Progenitor cell of endocrine pancreas (in vitro differentiated cells): ENCODE measurements at regions not wholly inside any gene's neighbourhood (a gene's known extent, or its start where the extent isn't known, plus 50 kb on each side); places are given as distances from the start of the nearest gene placed in this dataset.

Source experiments
- DNase-seq: peaks from one replicate; pipeline ENCODE4 v3.0.0; 2021; ENCODE audit warnings: low spot score; ENCODE audit not compliant: unreplicated experiment
- H3K27ac Mint-ChIP-seq: 2 replicates; pipeline ENCODE4 v1.8.0; 2021; ENCODE audit warnings: mild to moderate bottlenecking, moderate library complexity, mixed read lengths
- H3K27me3 Mint-ChIP-seq: 2 replicates; pipeline ENCODE4 v1.8.0; 2021; ENCODE audit warnings: mixed read lengths
- H3K36me3 Mint-ChIP-seq: 2 replicates; pipeline ENCODE4 v1.8.0; 2022; ENCODE audit warnings: mixed read lengths; ENCODE audit not compliant: insufficient read depth
- H3K4me1 Mint-ChIP-seq: 2 replicates; pipeline ENCODE4 v1.8.0; 2021; ENCODE audit warnings: low read depth, mixed read lengths
- H3K4me3 Mint-ChIP-seq: 2 replicates; pipeline ENCODE4 v1.8.0; 2021; ENCODE audit warnings: low read depth, mild to moderate bottlenecking, moderate library complexity, mixed read lengths
- H3K9me3 Mint-ChIP-seq: 2 replicates; pipeline ENCODE4 v1.8.0; 2021; ENCODE audit warnings: low read depth, mixed read lengths
- TF ChIP-seq, protein P1 (sequence below): fragments of 200-600 bp; sonication (generic); IDR thresholded peaks from one replicate; pipeline ENCODE4 v1.5.0; 2021; ENCODE audit warnings: antibody characterized with exemption, mild to moderate bottlenecking; ENCODE audit not compliant: unreplicated experiment

DNA sequence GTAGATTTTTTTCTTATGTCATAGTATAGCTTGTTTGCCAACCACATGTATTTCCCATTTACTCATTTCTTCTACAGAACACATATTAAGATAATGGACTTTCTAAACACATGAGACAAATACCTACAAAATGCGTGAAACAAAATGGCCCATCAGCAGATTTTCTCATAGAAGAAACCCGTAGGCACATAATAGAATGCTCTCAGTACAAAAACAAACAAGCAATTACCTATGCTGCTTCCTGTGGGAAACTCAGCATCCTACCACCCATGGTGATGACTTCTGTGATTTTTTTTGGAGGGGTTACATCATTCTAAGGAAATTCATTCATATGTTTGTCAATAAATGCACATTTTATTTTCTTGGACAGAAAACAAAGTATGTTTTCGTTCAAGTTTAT lies 343.6 kb downstream of the SPRY1 start:
- TF ChIP-seq, protein P1, sequence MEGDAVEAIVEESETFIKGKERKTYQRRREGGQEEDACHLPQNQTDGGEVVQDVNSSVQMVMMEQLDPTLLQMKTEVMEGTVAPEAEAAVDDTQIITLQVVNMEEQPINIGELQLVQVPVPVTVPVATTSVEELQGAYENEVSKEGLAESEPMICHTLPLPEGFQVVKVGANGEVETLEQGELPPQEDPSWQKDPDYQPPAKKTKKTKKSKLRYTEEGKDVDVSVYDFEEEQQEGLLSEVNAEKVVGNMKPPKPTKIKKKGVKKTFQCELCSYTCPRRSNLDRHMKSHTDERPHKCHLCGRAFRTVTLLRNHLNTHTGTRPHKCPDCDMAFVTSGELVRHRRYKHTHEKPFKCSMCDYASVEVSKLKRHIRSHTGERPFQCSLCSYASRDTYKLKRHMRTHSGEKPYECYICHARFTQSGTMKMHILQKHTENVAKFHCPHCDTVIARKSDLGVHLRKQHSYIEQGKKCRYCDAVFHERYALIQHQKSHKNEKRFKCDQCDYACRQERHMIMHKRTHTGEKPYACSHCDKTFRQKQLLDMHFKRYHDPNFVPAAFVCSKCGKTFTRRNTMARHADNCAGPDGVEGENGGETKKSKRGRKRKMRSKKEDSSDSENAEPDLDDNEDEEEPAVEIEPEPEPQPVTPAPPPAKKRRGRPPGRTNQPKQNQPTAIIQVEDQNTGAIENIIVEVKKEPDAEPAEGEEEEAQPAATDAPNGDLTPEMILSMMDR, result no peak
- no peak for DNase-seq
- peaks cover 18% of the 10 kb centered on the region for H3K4me1 Mint-ChIP-seq
- no peaks in the 10 kb centered on the region for H3K36me3 Mint-ChIP-seq
- H3K27ac Mint-ChIP-seq, result no peak overlapping the region
- no peak overlapping the region for H3K4me3 Mint-ChIP-seq
- H3K27me3 Mint-ChIP-seq, result no peaks in the 10 kb centered on the region
- H3K9me3 Mint-ChIP-seq, result peaks cover 4% of the 10 kb centered on the region

DNA sequence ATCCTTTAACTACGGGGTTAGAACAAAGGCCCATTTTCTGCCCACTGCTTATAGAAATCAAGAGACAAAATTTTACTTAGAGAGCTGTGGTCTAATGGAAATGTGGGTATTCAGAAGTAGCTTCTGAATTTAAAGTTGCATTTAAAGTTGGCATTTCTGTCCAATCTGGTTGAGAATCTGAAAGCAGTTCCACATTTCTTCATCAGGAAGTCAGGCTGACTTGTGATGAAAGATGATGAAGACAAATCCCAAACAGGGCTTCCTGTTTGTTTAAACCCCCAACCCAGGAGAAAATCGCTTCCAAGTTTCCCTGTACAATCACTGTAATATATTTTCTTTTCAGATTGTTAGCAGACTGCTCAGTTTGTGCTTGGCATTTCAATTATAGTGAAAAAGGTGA lies 345.3 kb downstream of the SPRY1 start:
- TF ChIP-seq, protein P1, result no peak
- H3K27ac Mint-ChIP-seq, result no peak overlapping the region

DNA sequence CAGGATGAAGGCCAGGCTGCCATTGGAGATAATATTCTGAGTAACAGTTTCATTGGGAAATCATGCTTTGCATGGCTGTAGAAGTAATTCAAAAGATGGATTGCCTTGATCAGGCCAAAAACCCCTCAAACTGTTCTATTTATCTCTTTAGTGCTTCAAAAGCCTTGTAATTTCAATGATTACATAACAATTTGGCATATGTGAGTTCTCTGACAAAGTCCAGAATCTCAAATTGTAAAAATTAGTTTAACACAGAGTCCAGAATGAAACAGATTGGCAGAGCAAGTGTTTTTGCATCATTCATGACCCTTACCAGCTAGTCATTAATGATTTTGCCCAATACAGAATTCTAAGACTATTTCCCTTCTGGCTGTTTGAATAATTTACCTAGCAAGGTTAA lies 347.3 kb downstream of the SPRY1 start:
- H3K27ac Mint-ChIP-seq, result no peak overlapping the region
- no peaks in the 10 kb centered on the region for H3K27me3 Mint-ChIP-seq
- H3K9me3 Mint-ChIP-seq, result peaks cover 4% of the 10 kb centered on the region

More for the DNA sequence above, 345.3 kb downstream of the SPRY1 start:
- Mint-ChIP-seq H3K27me3 (no peaks in the 10 kb centered on the region), H3K36me3 (no peaks in the 10 kb centered on the region), H3K4me3 (no peak overlapping the region), H3K9me3 (peaks cover 4% of the 10 kb centered on the region), H3K4me1 (peaks cover 18% of the 10 kb centered on the region)
- DNase-seq, result no peak

DNA sequence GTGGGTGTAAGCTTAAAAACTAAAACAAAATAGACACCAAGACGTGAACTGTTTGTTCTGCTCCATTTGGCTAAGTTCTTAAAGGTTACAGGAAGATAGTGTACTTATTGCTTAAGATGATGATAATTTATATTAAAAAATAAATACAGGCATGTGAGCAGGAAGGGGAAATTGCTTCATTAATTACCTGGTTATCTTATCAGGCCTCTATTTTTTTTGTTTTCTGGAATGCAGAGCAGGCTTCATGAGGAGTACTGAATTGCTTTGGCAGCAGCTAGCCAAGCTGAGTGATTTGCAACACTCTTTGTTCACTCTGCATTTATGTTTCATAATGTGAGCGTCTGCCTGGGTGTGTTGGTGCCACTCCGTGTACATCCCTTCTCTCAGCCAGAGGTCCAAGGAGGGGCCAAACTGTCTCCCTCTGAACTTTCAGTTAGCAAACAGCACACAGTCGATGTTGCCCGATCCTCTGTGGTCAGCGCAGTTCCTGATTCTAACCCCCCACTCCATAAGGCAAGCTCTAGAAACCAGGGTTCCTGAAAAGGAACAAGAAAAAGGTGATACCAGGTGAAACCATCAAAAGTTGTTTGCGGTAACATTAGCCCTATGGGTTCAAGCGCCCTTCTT lies 348.2 kb downstream of the SPRY1 start:
- Mint-ChIP-seq H3K27ac (peak overlapping the region; percentile 83), H3K36me3 (no peaks in the 10 kb centered on the region), H3K4me1 (peaks cover 28% of the 10 kb centered on the region), H3K4me3 (no peak overlapping the region), H3K27me3 (no peaks in the 10 kb centered on the region), H3K9me3 (peaks cover 4% of the 10 kb centered on the region)
- TF ChIP-seq, protein P1, result no peak
- DNase-seq, result no peak

More for the DNA sequence above, 347.3 kb downstream of the SPRY1 start:
- H3K4me3 Mint-ChIP-seq, result no peak overlapping the region
- TF ChIP-seq, protein P1, result no peak
- no peak for DNase-seq
- peaks cover 23% of the 10 kb centered on the region for H3K4me1 Mint-ChIP-seq
- H3K36me3 Mint-ChIP-seq, result no peaks in the 10 kb centered on the region

DNA sequence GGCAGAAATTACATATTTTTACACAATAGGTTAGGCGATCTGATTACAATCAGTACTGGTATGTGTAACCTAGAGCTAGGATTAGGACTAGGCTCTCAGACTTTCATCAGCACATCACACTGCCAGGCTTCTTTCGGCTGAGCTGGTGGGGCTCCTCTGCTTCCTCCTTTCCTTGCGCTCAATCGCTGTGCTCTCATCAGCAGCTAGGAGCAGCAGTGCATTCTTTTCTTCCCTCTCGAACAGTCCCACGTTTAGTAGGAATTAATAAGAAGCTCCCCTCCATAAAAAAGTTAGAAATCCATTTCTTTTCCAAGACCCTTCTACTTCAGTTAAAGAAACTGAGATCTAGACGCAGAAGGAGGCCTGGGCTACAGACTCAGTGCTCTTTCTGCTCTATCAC lies 350.4 kb downstream of the SPRY1 start:
- no peaks in the 10 kb centered on the region for H3K27me3 Mint-ChIP-seq
- no peak for DNase-seq
- peaks cover 32% of the 10 kb centered on the region for H3K4me1 Mint-ChIP-seq
- TF ChIP-seq, protein P1, result no peak
- no peaks in the 10 kb centered on the region for H3K9me3 Mint-ChIP-seq
- H3K36me3 Mint-ChIP-seq, result no peaks in the 10 kb centered on the region
- H3K27ac Mint-ChIP-seq, result peak overlapping the region; percentile 2
- H3K4me3 Mint-ChIP-seq, result no peak overlapping the region
